ENCODE measurements at regions not wholly inside any gene's neighbourhood (a gene's known extent, or its start where the extent isn't known, plus 50 kb on each side); places are given as distances from the start of the nearest gene placed in this dataset.
A peak's percentile ranks its signal among the peaks of the same experiment; 100 is the strongest.

- DNase-seq (ENCODE audit: low spot score): no peak
Observed at GRCh38 chr4:32435308-32435707, 1715.1 kb downstream of the PCDH7 start.

GRCh38 chr4:32436816-32437215 lies 1716.6 kb downstream of the PCDH7 start:
- DNase-seq (ENCODE audit: low spot score): no peak

- no peak for DNase-seq (ENCODE audit: low spot score)
Observed at GRCh38 chr4:32440391-32440790, 1720.2 kb downstream of the PCDH7 start.

DNA sequence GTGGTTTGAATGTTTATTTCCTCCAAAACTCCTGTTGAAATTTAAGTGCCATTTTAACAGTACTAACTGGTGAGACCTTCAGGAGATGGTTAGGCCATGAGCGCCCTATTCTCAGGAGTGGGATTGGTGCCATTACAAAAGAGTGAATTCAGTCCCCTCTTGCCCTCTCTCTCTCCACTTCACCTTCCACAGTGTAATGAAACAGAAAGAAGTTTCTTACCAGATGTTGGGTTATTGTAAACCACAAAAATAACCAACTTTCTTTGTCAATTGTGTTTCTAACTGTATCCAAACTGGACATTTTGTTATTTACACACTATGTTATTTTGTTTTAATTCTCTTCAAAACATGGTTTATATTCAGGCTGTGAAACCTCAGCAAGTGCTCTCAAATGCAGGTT lies 1734.3 kb downstream of the PCDH7 start:
- DNase-seq (ENCODE audit: low spot score): no peak

DNA sequence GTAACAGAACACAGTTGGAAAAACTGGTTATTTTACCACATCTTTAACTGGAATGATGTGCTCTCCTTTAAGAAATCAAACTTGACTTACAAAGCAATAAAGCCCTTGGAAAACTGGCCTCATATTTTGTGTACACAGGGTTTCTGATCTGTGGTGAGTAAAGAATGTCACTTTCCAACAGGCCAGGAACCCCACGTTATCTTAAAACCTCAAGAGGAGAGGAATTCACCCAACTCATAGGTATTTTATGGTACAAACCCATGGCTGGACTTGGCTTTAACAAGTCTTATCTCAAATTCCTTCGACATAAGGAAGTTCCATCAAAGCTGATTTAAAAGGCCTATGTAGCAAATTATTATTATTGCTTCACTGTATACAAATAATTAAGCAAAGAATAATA lies 1735.1 kb downstream of the PCDH7 start:
- DNase-seq (ENCODE audit: low spot score): no peak

DNA sequence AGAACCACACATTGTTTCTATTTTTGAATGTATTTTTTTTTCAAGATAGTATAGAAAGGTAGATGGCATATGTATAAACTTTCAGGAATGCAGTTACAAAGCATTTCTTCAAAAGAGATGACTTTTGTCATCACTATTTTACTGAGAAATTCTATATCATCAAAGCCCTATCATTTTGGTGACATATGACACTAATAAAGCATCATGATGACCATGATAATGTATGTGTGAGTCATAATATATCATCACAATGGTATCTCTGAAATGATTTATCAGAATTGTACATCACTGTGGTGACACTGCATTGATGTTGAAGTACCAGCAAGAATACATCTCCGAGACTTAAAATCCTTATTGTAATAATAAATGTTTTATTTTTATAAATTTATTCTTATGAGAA lies 1740.8 kb downstream of the PCDH7 start:
- no peak for DNase-seq (ENCODE audit: low spot score)

GRCh38 chr4:32462944-32463343 lies 1742.8 kb downstream of the PCDH7 start:
- DNase-seq (ENCODE audit: low spot score): peak; percentile 70

GRCh38 chr4:32470087-32470585 lies 1750.0 kb downstream of the PCDH7 start:
- DNase-seq (ENCODE audit: low spot score): no peak

- no peak for DNase-seq (ENCODE audit: low spot score)
Observed at GRCh38 chr4:32472918-32473317, 1752.7 kb downstream of the PCDH7 start.

DNA sequence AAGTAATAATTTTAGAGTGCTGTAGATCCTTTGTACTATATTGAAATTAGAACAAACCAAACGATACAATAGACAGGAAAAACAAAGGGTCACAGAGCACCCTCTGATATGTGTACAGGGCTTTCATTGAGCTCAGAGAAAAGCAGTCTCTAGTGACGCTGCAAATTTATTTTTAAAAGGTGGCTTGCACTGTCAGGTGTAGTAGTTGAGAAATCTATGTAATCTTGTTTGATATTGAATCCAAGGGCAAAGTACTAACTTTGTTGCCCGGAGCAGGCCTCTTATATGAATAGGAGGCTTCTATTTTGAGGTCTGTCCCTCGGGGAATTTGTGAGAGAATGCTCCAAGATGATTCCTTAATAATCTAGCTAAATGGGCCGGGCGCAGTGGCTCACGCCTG lies 1755.5 kb downstream of the PCDH7 start:
- DNase-seq (ENCODE audit: low spot score): no peak

DNA sequence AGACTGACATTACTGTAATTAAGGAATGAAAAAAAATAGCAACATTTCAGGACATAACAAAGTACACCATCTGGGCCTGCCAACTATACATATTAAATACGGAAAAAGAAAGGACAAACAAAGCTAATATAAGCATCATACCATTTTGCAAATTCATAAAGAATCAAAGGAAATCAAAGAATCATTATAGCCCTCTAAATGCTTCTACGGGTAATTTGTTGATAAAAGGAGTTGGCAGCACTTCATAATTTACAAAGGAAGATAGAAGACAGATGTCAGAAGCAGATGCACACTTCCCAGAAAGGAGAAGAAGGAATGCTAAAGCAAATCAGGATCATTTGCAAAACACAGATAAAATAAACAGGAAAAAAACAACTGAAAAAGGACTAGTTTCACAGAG lies 1757.3 kb downstream of the PCDH7 start:
- no peak for DNase-seq (ENCODE audit: low spot score)

DNA sequence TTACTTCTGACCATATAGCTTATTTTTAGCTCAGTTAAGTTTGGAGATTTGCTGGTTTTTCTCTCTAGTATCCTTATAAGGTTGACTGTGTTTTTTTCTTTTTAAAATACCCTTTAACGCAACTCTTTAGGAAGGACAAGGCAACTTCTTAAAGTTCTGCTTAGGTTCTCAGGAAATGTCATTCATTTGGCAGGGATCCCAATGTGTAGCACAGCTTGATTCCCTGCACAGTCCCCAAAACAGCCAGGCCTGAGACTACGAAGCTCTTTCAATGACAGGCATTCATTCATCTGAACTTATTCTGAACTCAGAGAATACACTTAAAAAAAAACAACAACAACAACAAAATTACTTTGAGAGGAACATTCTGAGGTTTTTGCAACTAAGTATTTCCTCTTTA lies 1765.8 kb downstream of the PCDH7 start:
- no peak for DNase-seq (ENCODE audit: low spot score)

DNA sequence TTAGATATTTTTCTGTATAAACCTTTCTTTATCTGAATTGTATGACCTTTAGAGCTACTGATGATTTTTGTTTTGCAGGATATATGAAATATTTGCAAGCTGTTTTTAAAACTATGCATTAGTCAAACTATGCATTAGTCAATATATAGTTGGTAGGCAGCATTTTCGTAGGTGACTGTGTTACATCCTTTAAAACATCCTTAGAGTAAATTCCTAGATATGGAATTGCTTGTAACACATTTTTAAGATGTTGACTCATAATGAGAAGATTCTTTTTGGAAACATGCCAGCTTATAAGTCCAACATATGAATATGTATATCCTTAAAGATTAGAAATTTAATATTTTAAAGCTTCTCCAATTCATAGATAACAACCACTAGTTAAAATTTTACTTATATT lies 1768.5 kb downstream of the PCDH7 start:
- no peak for DNase-seq (ENCODE audit: low spot score)

DNA sequence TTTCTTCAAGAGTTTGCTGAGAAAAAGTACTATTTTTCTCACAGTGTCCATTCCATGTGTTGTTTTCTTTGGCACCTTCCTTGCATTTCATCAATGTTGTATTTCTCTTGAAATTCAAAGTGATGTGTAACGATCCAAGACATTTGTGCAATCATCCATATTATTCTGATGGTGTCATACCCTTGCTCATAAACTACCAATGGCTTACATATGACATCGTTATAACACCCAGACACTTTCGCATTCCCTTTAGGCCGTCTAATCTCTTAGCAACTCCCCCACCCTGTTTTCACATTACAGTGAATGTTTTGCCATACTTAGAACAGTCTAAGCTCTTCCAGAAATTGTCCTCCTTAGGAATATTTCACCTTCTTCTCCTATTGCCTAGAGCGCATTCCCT lies 1779.0 kb downstream of the PCDH7 start:
- DNase-seq (ENCODE audit: low spot score): no peak

DNA sequence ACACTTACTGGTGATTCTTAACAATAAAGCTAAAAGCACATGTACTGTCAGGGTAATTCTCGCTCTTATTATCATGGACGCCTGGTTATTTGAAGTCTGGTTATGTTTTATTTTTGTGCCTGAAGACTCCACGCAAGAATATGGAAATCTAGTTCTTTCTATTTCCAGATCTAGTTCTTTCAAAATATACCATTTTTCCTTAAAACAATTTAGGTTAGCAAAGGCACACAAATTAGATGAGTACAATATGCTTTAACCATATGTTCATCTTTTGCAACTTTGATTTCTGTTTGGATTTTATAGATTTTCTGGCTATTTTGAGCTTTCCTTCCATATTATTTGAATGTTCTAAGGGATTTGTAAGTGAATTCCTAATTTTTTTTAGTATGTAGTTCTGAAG lies 1783.1 kb downstream of the PCDH7 start:
- DNase-seq (ENCODE audit: low spot score): no peak

DNA sequence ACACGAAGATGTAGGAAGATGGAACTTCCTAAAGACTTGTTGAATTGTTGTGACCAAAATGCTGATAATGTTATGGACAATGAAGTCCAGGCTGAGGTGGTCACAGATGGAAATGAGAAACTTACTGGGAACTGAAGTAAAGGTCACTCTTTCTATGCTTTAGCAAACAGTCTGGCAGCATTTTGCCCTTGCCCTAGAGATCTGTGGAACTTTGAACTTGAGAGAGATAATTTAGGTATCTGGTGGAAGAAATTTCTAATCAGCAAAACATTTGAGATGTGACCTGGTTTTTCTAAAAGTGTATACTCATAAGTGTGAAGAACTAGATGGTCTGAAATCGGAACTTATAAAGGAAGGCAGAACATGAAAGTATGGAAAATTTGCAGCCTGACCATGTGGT lies 1785.9 kb downstream of the PCDH7 start:
- no peak for DNase-seq (ENCODE audit: low spot score)

- peak; percentile 4 for DNase-seq (ENCODE audit: low spot score)
Observed at GRCh38 chr4:32519060-32519459, 1798.9 kb downstream of the PCDH7 start.

GRCh38 chr4:32525420-32525819 lies 1805.3 kb downstream of the PCDH7 start:
- DNase-seq (ENCODE audit: low spot score): no peak

GRCh38 chr4:32544846-32545245 lies 1824.7 kb downstream of the PCDH7 start:
- no peak for DNase-seq (ENCODE audit: low spot score)

- DNase-seq (ENCODE audit: low spot score): no peak
Observed at GRCh38 chr4:32551943-32552342, 1831.8 kb downstream of the PCDH7 start.

DNA sequence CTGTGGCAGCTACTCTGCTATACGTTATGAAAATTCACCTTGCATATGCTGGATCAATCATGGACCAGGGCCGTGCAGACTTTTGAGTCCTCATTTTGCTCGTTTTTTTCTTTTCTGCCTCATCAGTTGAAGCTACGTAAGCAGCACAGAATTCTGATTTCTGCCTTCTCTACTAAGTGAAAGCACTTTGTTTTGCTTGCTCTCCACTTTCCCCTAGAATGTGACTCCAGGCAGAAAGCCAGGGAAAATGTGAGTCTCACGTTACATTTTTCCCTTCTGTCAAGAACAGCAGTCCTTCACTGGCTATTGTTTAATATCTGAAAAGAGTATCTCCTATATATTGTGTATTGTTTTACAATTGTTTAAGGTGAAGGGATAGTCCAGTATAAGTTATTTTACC lies 1840.1 kb downstream of the PCDH7 start:
- peak; percentile 23 for DNase-seq (ENCODE audit: low spot score)

- DNase-seq (ENCODE audit: low spot score): no peak
Observed at GRCh38 chr4:32562010-32562409, 1841.8 kb downstream of the PCDH7 start.

DNA sequence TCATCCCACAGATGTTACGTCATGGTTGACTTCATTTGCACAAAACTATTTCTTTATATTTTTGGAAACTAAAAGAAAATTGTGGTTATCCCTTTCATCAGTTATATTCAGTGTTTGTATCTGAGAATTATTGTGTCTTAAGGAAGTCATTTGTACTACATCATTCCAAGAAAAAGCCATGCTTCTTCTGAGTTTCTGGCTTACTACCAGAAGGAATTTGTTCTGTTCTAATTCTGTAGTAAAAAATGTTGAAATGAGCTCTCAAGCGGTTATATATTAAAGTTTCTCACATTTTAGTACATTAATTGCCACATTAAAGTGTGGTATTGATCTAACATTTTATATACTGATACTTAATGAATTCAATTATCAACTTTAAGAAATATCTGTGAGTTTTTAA lies 1844.5 kb downstream of the PCDH7 start:
- DNase-seq (ENCODE audit: low spot score): no peak

- DNase-seq (ENCODE audit: low spot score): no peak
Observed at GRCh38 chr4:32569861-32570260, 1849.7 kb downstream of the PCDH7 start.

GRCh38 chr4:32572366-32572765 lies 1852.2 kb downstream of the PCDH7 start:
- no peak for DNase-seq (ENCODE audit: low spot score)

Data from iPS-NIHi11 (cell line).